Activated B cell treated with CpG ODN at 0.5 μM for 24 hours (primary cell): ENCODE measurements at regions not wholly inside any gene's neighbourhood (a gene's known extent, or its start where the extent isn't known, plus 50 kb on each side); places are given as distances from the start of the nearest gene placed in this dataset.

Source experiments
- ATAC-seq: fragments of 200-7000 bp; cut with Tn5 transposase; one replicate; pipeline ENCODE4 v1.10.0; 2021; ENCODE audit warnings: low read depth, mild to moderate bottlenecking, moderate library complexity
- CTCF ChIA-PET: fragments of 350-600 bp; sonication (Branson Sonifier 250); formaldehyde crosslinking; loops from one replicate; lab custom pipeline; 2021; ENCODE audit warnings: antibody characterized with exemption; lab: Charles Lee
- POLR2A ChIA-PET: fragments of 350-600 bp; sonication (Branson Sonifier 250); formaldehyde crosslinking; loops from one replicate; lab custom pipeline; 2021; ENCODE audit warnings: antibody characterized with exemption; lab: Charles Lee
- DNase-seq: peaks from one replicate; pipeline ENCODE4 v3.0.0; 2022
- H3K27ac Mint-ChIP-seq: one replicate; pipeline ENCODE4 v1.8.0; 2020; ENCODE audit warnings: mixed read lengths
- H3K27me3 Mint-ChIP-seq: one replicate; pipeline ENCODE4 v1.8.0; 2021; ENCODE audit warnings: mixed read lengths
- H3K36me3 Mint-ChIP-seq: one replicate; pipeline ENCODE4 v1.8.0; 2021; ENCODE audit warnings: low read depth, mixed read lengths
- H3K4me1 Mint-ChIP-seq: one replicate; pipeline ENCODE4 v1.8.0; 2021; ENCODE audit warnings: mixed read lengths
- H3K4me3 Mint-ChIP-seq: one replicate; pipeline ENCODE4 v1.8.0; 2020; ENCODE audit warnings: mild to moderate bottlenecking, mixed read lengths
- H3K9me3 Mint-ChIP-seq: one replicate; pipeline ENCODE4 v1.8.0; 2020; ENCODE audit warnings: mixed read lengths
- CTCF ChIP-seq: fragments of 200-600 bp; IDR thresholded peaks from one replicate; pipeline ENCODE4 v1.8.0; 2022; ENCODE audit warnings: antibody characterized with exemption, mild to moderate bottlenecking
- intact Hi-C: fragments of 100-400 bp; cut with micrococcal nuclease; formaldehyde crosslinking; loops from one replicate; pipeline ENCODE4 v1.15.1; 2024

- DNase-seq (no peak), ATAC-seq (no peak)
- H3K9me3 Mint-ChIP-seq = no peaks in the 10 kb centered on the region
- POLR2A ChIA-PET = no interaction called here
- H3K27ac Mint-ChIP-seq = no peak overlapping the region
- CTCF ChIA-PET = no interaction called here
- H3K27me3 Mint-ChIP-seq = no peaks in the 10 kb centered on the region
- H3K36me3 Mint-ChIP-seq = no peaks in the 10 kb centered on the region
- TF ChIP-seq CTCF = no peak
- H3K4me3 Mint-ChIP-seq = no peak overlapping the region
- intact Hi-C loops = no loop called here
- H3K4me1 Mint-ChIP-seq = no peaks in the 10 kb centered on the region
These were observed 68.6 kb downstream of the TENT5A start for GRCh38 chr6:81683912-81684311.

GRCh38 chr6:81682858-81683620 is 69.4 kb downstream of the TENT5A start:
- intact Hi-C loops = no loop called here

GRCh38 chr6:81682235-81682795 is 70.2 kb downstream of the TENT5A start:
- Mint-ChIP-seq H3K4me3 (no peak overlapping the region), H3K4me1 (no peaks in the 10 kb centered on the region), H3K36me3 (no peaks in the 10 kb centered on the region), H3K27me3 (no peaks in the 10 kb centered on the region), H3K27ac (no peak overlapping the region), H3K9me3 (no peaks in the 10 kb centered on the region)
- TF ChIP-seq CTCF = no peak
- intact Hi-C loops = no loop called here
- no peak for DNase-seq
- ChIA-PET CTCF (no interaction called here), POLR2A (no interaction called here)
- ATAC-seq = no peak

More at GRCh38 chr6:81682858-81683620, 69.4 kb downstream of the TENT5A start:
- no peak overlapping the region for H3K4me3 Mint-ChIP-seq
- CTCF ChIA-PET = no interaction called here
- no peaks in the 10 kb centered on the region for H3K27me3 Mint-ChIP-seq
- H3K27ac Mint-ChIP-seq = no peak overlapping the region
- no peaks in the 10 kb centered on the region for H3K9me3 Mint-ChIP-seq
- H3K4me1 Mint-ChIP-seq = no peaks in the 10 kb centered on the region
- POLR2A ChIA-PET = no interaction called here
- no peak for TF ChIP-seq CTCF
- no peak for ATAC-seq
- DNase-seq = no peak
- no peaks in the 10 kb centered on the region for H3K36me3 Mint-ChIP-seq

- Mint-ChIP-seq H3K27ac (no peak overlapping the region), H3K4me1 (no peaks in the 10 kb centered on the region), H3K9me3 (peaks cover 4% of the 10 kb centered on the region), H3K36me3 (no peaks in the 10 kb centered on the region), H3K27me3 (no peaks in the 10 kb centered on the region), H3K4me3 (no peak overlapping the region)
- intact Hi-C loops = no loop called here
- ATAC-seq (no peak), DNase-seq (no peak)
- no peak for TF ChIP-seq CTCF
- ChIA-PET CTCF (no interaction called here), POLR2A (no interaction called here)
These were observed 83.0 kb downstream of the TENT5A start for GRCh38 chr6:81669445-81669844.

- H3K36me3 Mint-ChIP-seq = no peaks in the 10 kb centered on the region
- ChIA-PET POLR2A (no interaction called here), CTCF (no interaction called here)
- no peak overlapping the region for H3K4me3 Mint-ChIP-seq
- intact Hi-C loops = no loop called here
- no peak for TF ChIP-seq CTCF
- H3K4me1 Mint-ChIP-seq = no peaks in the 10 kb centered on the region
- H3K27me3 Mint-ChIP-seq = no peaks in the 10 kb centered on the region
- DNase-seq (no peak), ATAC-seq (no peak)
- H3K9me3 Mint-ChIP-seq = peaks cover 4% of the 10 kb centered on the region
- H3K27ac Mint-ChIP-seq = no peak overlapping the region
These were observed 83.8 kb downstream of the TENT5A start for GRCh38 chr6:81668615-81669047.
